22Rv1 (cell line): ENCODE measurements at regions not wholly inside any gene's neighbourhood (a gene's known extent, or its start where the extent isn't known, plus 50 kb on each side); places are given as distances from the start of the nearest gene placed in this dataset.

ENCODE experiments used
- ZFX ChIP-seq: fragments of 450-650 bp; IDR thresholded peaks from 2 replicates; pipeline ENCODE4 v1.6.1; 2017; ENCODE audit warnings: antibody characterized with exemption, borderline replicate concordance
- TF ChIP-seq, protein P1 (sequence below): fragments of 450-650 bp; IDR thresholded peaks from 2 replicates; pipeline ENCODE4 v1.5.1; 2017; ENCODE audit warnings: mild to moderate bottlenecking

DNA sequence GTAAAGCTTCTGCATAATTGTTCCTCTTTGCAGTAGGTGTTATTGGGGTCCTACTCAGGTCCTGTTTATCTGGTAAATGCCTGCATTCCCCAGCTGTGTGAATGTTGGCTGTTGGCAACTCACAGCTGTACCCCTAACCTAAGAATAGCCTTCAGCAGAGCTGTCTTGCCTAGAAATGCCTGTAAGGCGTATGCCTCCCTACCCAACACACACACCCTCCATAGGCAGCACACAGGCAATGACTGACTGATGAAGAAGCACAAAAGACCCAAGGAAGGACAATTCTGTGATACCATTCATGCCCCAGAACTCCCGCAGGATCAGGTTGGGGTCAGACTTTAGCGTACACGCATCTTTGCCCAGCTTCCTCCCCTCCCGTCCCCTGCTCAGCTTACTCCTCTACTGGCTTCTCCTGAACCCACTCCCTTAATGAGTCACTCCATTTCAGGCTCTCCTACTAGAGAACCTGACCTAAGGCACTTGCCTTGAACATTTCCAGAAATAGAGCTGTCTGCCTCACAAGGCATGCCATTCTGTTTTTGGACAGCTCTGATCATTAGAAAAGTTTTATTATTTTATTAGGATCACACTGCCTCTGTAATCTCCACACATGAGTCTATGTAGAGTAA, 99.2 kb upstream of the PIK3CG start:
- TF ChIP-seq, protein P1, sequence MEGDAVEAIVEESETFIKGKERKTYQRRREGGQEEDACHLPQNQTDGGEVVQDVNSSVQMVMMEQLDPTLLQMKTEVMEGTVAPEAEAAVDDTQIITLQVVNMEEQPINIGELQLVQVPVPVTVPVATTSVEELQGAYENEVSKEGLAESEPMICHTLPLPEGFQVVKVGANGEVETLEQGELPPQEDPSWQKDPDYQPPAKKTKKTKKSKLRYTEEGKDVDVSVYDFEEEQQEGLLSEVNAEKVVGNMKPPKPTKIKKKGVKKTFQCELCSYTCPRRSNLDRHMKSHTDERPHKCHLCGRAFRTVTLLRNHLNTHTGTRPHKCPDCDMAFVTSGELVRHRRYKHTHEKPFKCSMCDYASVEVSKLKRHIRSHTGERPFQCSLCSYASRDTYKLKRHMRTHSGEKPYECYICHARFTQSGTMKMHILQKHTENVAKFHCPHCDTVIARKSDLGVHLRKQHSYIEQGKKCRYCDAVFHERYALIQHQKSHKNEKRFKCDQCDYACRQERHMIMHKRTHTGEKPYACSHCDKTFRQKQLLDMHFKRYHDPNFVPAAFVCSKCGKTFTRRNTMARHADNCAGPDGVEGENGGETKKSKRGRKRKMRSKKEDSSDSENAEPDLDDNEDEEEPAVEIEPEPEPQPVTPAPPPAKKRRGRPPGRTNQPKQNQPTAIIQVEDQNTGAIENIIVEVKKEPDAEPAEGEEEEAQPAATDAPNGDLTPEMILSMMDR = no peak
- TF ChIP-seq ZFX = no peak
